ENCODE measurements at regions not wholly inside any gene's neighbourhood (a gene's known extent, or its start where the extent isn't known, plus 50 kb on each side); places are given as distances from the start of the nearest gene placed in this dataset.

- no peak for DNase-seq (ENCODE audit: low spot score)
Observed at GRCh38 chr13:111925146-111925875, 141.6 kb upstream of the SOX1 start.

- no peak for DNase-seq (ENCODE audit: low spot score)
Observed at GRCh38 chr13:111926501-111927180, 140.3 kb upstream of the SOX1 start.

- DNase-seq (ENCODE audit: low spot score), result no peak
Observed at GRCh38 chr13:111927181-111927540, 139.8 kb upstream of the SOX1 start.

GRCh38 chr13:111929036-111929616 is 137.8 kb upstream of the SOX1 start:
- no peak for DNase-seq (ENCODE audit: low spot score)

GRCh38 chr13:111936267-111936925 is 130.6 kb upstream of the SOX1 start:
- no peak for DNase-seq (ENCODE audit: low spot score)

GRCh38 chr13:111937777-111938311 is 129.1 kb upstream of the SOX1 start:
- DNase-seq (ENCODE audit: low spot score), result no peak

GRCh38 chr13:111938741-111939665 is 127.9 kb upstream of the SOX1 start:
- DNase-seq (ENCODE audit: low spot score), result no peak

- DNase-seq (ENCODE audit: low spot score), result no peak
Observed at GRCh38 chr13:111939666-111940278, 127.2 kb upstream of the SOX1 start.

- DNase-seq (ENCODE audit: low spot score), result no peak
Observed at GRCh38 chr13:111940892-111941291, 126.1 kb upstream of the SOX1 start.

GRCh38 chr13:111941845-111942447 is 125.0 kb upstream of the SOX1 start:
- no peak for DNase-seq (ENCODE audit: low spot score)

- DNase-seq (ENCODE audit: low spot score), result no peak
Observed at GRCh38 chr13:111943229-111943795, 123.6 kb upstream of the SOX1 start.

- no peak for DNase-seq (ENCODE audit: low spot score)
Observed at GRCh38 chr13:111944171-111944583, 122.8 kb upstream of the SOX1 start.

GRCh38 chr13:111945086-111945485 is 121.9 kb upstream of the SOX1 start:
- DNase-seq (ENCODE audit: low spot score), result no peak

GRCh38 chr13:111946214-111946613 is 120.7 kb upstream of the SOX1 start:
- DNase-seq (ENCODE audit: low spot score), result no peak

GRCh38 chr13:111947026-111947810 is 119.7 kb upstream of the SOX1 start:
- DNase-seq (ENCODE audit: low spot score), result no peak

- DNase-seq (ENCODE audit: low spot score), result no peak
Observed at GRCh38 chr13:111947876-111948275, 119.1 kb upstream of the SOX1 start.

- no peak for DNase-seq (ENCODE audit: low spot score)
Observed at GRCh38 chr13:111948281-111948680, 118.7 kb upstream of the SOX1 start.

- DNase-seq (ENCODE audit: low spot score), result no peak
Observed at GRCh38 chr13:111948811-111949210, 118.1 kb upstream of the SOX1 start.

- DNase-seq (ENCODE audit: low spot score), result no peak
Observed at GRCh38 chr13:111949311-111949710, 117.6 kb upstream of the SOX1 start.
